H1 (cell line): ENCODE measurements at regions not wholly inside any gene's neighbourhood (a gene's known extent, or its start where the extent isn't known, plus 50 kb on each side); places are given as distances from the start of the nearest gene placed in this dataset.

Experiments
- CTCF ChIA-PET: fragments of 300-600 bp; sonication (Branson Sonifier 250); formaldehyde crosslinking; loops from one replicate; lab custom pipeline; 2021; ENCODE audit not compliant: partially characterized antibody; lab: Charles Lee
- POLR2A ChIA-PET: fragments of 300-600 bp; sonication (Branson Sonifier 250); formaldehyde crosslinking; loops from one replicate; lab custom pipeline; 2021; ENCODE audit warnings: inconsistent platforms; ENCODE audit not compliant: partially characterized antibody; lab: Charles Lee
- DNase-seq, 2 experiments: peaks; one replicate each; pipeline versions ENCODE4 v3.0.0 to v3.0.0-alpha.2; 2010 to 2022; ENCODE audit warnings: low spot score in 2 of 2, low read depth in 1 of 2, mixed read lengths in 1 of 2
- FAIRE-seq: peaks from 2 replicates; lab custom pipeline; 2011; peaks lifted over from hg19 to GRCh38; lab: Jason Lieb, UNC
- H2AFZ ChIP-seq: 2 replicates; pipeline ENCODE4 v1.8.1; 2012; ENCODE audit warnings: low read length, inconsistent platforms
- H2AK5ac ChIP-seq: 2 replicates; pipeline ENCODE4 v1.6.1; 2013; ENCODE audit warnings: low read depth, low read length
- H2BK120ac ChIP-seq: replicated peaks from 2 replicates; pipeline ENCODE3; 2013; ENCODE audit warnings: low read depth, low read length, inconsistent platforms
- H2BK12ac ChIP-seq: 2 replicates; pipeline ENCODE4 v1.6.1; 2013; ENCODE audit warnings: low read depth, low read length
- H2BK15ac ChIP-seq: 2 replicates; pipeline ENCODE4 v1.6.1; 2013; ENCODE audit warnings: low read length
- H2BK20ac ChIP-seq: 2 replicates; pipeline ENCODE4 v1.6.1; 2013; ENCODE audit warnings: low read length
- H2BK5ac ChIP-seq: 2 replicates; pipeline ENCODE4 v1.6.1; 2013; ENCODE audit warnings: low read depth, low read length
- H3K14ac ChIP-seq: 2 replicates; pipeline ENCODE4 v1.6.1; 2013; ENCODE audit warnings: inconsistent platforms; ENCODE audit not compliant: insufficient read length
- H3K18ac ChIP-seq: 2 replicates; pipeline ENCODE4 v1.6.1; 2013; ENCODE audit warnings: low read length; ENCODE audit errors: extremely low read depth
- H3K23ac ChIP-seq: 2 replicates; pipeline ENCODE4 v1.6.1; 2013; ENCODE audit warnings: inconsistent platforms; ENCODE audit not compliant: insufficient read length
- H3K23me2 ChIP-seq: 2 replicates; pipeline ENCODE4 v1.6.1; 2013; ENCODE audit warnings: low read depth, low read length
- H3K27ac ChIP-seq: 2 replicates; pipeline ENCODE4 v1.6.1; 2011; ENCODE audit warnings: low read depth, low read length, inconsistent platforms
- H3K27me3 ChIP-seq, 4 experiments: replicated peaks in 1 of 4; 1 replicate in 1 of 4; 2 replicates in 3 of 4; pipeline versions ENCODE4 v1.6.1 to v1.8.1; 2011 to 2013; ENCODE audit warnings: low read length in 3 of 4, mild to moderate bottlenecking in 3 of 4, inconsistent platforms in 2 of 4, mixed read lengths in 2 of 4, moderate library complexity in 1 of 4; ENCODE audit not compliant: control insufficient read depth in 3 of 4, insufficient read depth in 3 of 4; ENCODE audit errors: extremely low read depth in 1 of 4
- H3K36me3 ChIP-seq, 4 experiments: 2 replicates each; pipeline versions ENCODE4 v1.6.1 to v1.8.1; 2011 to 2013; ENCODE audit warnings: mild to moderate bottlenecking in 4 of 4, low read length in 3 of 4, moderate library complexity in 2 of 4, control low read depth in 1 of 4, inconsistent platforms in 1 of 4; ENCODE audit not compliant: insufficient read depth in 4 of 4, control insufficient read depth in 2 of 4
- H3K4ac ChIP-seq: replicated peaks from 2 replicates; pipeline ENCODE3; 2013; ENCODE audit warnings: low read length, low read depth, mixed read lengths, inconsistent platforms; ENCODE audit not compliant: insufficient read length
- H3K4me1 ChIP-seq, 4 experiments: replicated peaks in 1 of 4; 1 replicate in 1 of 4; 2 replicates in 3 of 4; pipeline versions ENCODE4 v1.6.1 to v1.8.1; 2011 to 2013; ENCODE audit warnings: low read length in 3 of 4, inconsistent platforms in 2 of 4, mixed read lengths in 1 of 4; ENCODE audit not compliant: insufficient read depth in 4 of 4, control insufficient read depth in 3 of 4
- H3K4me2 ChIP-seq, 2 experiments: 2 replicates each; pipeline versions ENCODE4 v1.6.1 to v1.8.1; 2011 to 2013; ENCODE audit warnings: low read depth in 2 of 2, low read length in 2 of 2, control low read depth in 1 of 2, inconsistent platforms in 1 of 2, mild to moderate bottlenecking in 1 of 2; ENCODE audit not compliant: insufficient read depth in 1 of 2
- H3K4me3 ChIP-seq, 4 experiments: fragments of 200-600, 300-600 bp in 1 of 4; sonication (generic), shearing (Covaris generic), sonication (Bioruptor Twin) in 1 of 4; 2 replicates each; pipeline versions ENCODE4 v1.5.1 to v1.8.1; 2011 to 2016; ENCODE audit warnings: low read length in 4 of 4, low read depth in 3 of 4, control low read depth in 2 of 4, inconsistent platforms in 2 of 4, mild to moderate bottlenecking in 2 of 4, mixed read lengths in 1 of 4, moderate library complexity in 1 of 4; ENCODE audit not compliant: insufficient read depth in 2 of 4; ENCODE audit errors: extremely low read depth in 1 of 4
- H3K56ac ChIP-seq: replicated peaks from 2 replicates; pipeline ENCODE3; 2013; ENCODE audit warnings: low read depth, mild to moderate bottlenecking, mixed read lengths, low read length, inconsistent platforms; ENCODE audit not compliant: insufficient read length
- H3K79me1 ChIP-seq: 2 replicates; pipeline ENCODE4 v1.6.1; 2013; ENCODE audit warnings: low read depth, low read length, control low read depth
- H3K79me2 ChIP-seq, 2 experiments: 2 replicates each; pipeline versions ENCODE4 v1.6.1 to v1.8.1; 2012 to 2013; ENCODE audit warnings: low read length in 2 of 2, mild to moderate bottlenecking in 2 of 2, inconsistent platforms in 1 of 2; ENCODE audit not compliant: insufficient read depth in 2 of 2, control insufficient read depth in 1 of 2
- H3K9ac ChIP-seq, 4 experiments: replicated peaks in 1 of 4; 1 replicate in 1 of 4; 2 replicates in 3 of 4; pipeline versions ENCODE4 v1.6.1 to v1.8.1; 2011 to 2013; ENCODE audit warnings: low read depth in 3 of 4, low read length in 3 of 4, control low read depth in 2 of 4, mild to moderate bottlenecking in 2 of 4, moderate library complexity in 2 of 4, inconsistent platforms in 1 of 4; ENCODE audit errors: extremely low read depth in 1 of 4
- H3K9me3 ChIP-seq, 2 experiments: 2 replicates each; pipeline versions ENCODE4 v1.6.1 to v1.8.1; 2012 to 2013; ENCODE audit warnings: mild to moderate bottlenecking in 2 of 2, moderate library complexity in 2 of 2, control low read depth in 1 of 2, inconsistent platforms in 1 of 2, low read depth in 1 of 2, low read length in 1 of 2, mixed read lengths in 1 of 2; ENCODE audit not compliant: insufficient read depth in 2 of 2
- H4K20me1 ChIP-seq, 2 experiments: replicated peaks in 1 of 2; 2 replicates each; pipeline versions ENCODE3 to v1.8.1; 2011 to 2013; ENCODE audit warnings: inconsistent platforms in 2 of 2, low read length in 2 of 2, mild to moderate bottlenecking in 1 of 2; ENCODE audit not compliant: insufficient read depth in 2 of 2, control insufficient read depth in 1 of 2
- H4K5ac ChIP-seq: 2 replicates; pipeline ENCODE4 v1.6.1; 2013; ENCODE audit warnings: low read length, low read depth, mixed read lengths, inconsistent platforms; ENCODE audit not compliant: insufficient read length
- H4K8ac ChIP-seq: 2 replicates; pipeline ENCODE4 v1.8.0; 2013; ENCODE audit warnings: mild to moderate bottlenecking, moderate library complexity, low read length, inconsistent platforms; ENCODE audit not compliant: insufficient read depth; ENCODE audit errors: extremely low read depth
- H4K91ac ChIP-seq: replicated peaks from 2 replicates; pipeline ENCODE3; 2013; ENCODE audit warnings: low read length, mixed read lengths, inconsistent platforms; ENCODE audit not compliant: insufficient read length
- BACH1 ChIP-seq: IDR thresholded peaks from 2 replicates; pipeline ENCODE4 v1.6.1; 2012; ENCODE audit warnings: low read length, improper control_type of control experiment
- BRCA1 ChIP-seq: IDR thresholded peaks from 2 replicates; pipeline ENCODE4 v1.6.1; 2012; ENCODE audit warnings: low read depth, low read length, improper control_type of control experiment
- CBX5 ChIP-seq: fragments of 300-800, 300-1000 bp; sonication (generic); IDR thresholded peaks from 2 replicates; pipeline ENCODE4 v1.7.1; 2016; ENCODE audit warnings: antibody characterized with exemption, low read length, low read depth
- GTF2F1 ChIP-seq: IDR thresholded peaks from 2 replicates; pipeline ENCODE4 v1.6.1; 2012; ENCODE audit warnings: low read depth, low read length, improper control_type of control experiment, borderline replicate concordance
- JUN ChIP-seq: IDR thresholded peaks from 2 replicates; pipeline ENCODE4 v1.6.1; 2011; ENCODE audit warnings: low read depth, mild to moderate bottlenecking, improper control_type of control experiment, low read length
- KDM1A ChIP-seq: fragments of 200-600, 300-600 bp; sonication (generic); IDR thresholded peaks from 2 replicates; pipeline ENCODE4 v1.7.1; 2016; ENCODE audit warnings: mild to moderate bottlenecking, low read length, borderline replicate concordance
- POLR2A ChIP-seq, 2 experiments: IDR thresholded peaks; 1 replicate in 1 of 2; 2 replicates in 1 of 2; pipeline ENCODE4 v1.6.1; 2011; ENCODE audit warnings: low read depth in 2 of 2, low read length in 2 of 2, mild to moderate bottlenecking in 2 of 2; ENCODE audit errors: control extremely low read depth in 1 of 2
- RNF2 ChIP-seq: fragments of 200-900, 300-1000 bp; sonication (generic); IDR thresholded peaks from 2 replicates; pipeline ENCODE4 v1.7.1; 2016; ENCODE audit warnings: borderline replicate concordance, low read depth, mild to moderate bottlenecking, antibody characterized with exemption, low read length; ENCODE audit not compliant: poor library complexity, severe bottlenecking; ENCODE audit errors: missing control alignments
- SAP30 ChIP-seq: fragments of 300-600 bp; sonication (generic); IDR thresholded peaks from 2 replicates; pipeline ENCODE4 v1.7.1; 2012; ENCODE audit warnings: low read length, moderate library complexity, mild to moderate bottlenecking, inconsistent platforms; ENCODE audit not compliant: insufficient read depth, insufficient replicate concordance
- SIN3A ChIP-seq, 2 experiments: IDR thresholded peaks in 1 of 2; conservative IDR thresholded peaks in 1 of 2; 2 replicates each; pipeline ENCODE4 v1.6.1; 2011 to 2012; ENCODE audit warnings: low read length in 2 of 2, improper control_type of control experiment in 1 of 2, low read depth in 1 of 2, mild to moderate bottlenecking in 1 of 2
- SP1 ChIP-seq: IDR thresholded peaks from 2 replicates; pipeline ENCODE4 v1.6.1; 2011; ENCODE audit warnings: low read depth, low read length
- SP2 ChIP-seq: IDR thresholded peaks from 2 replicates; pipeline ENCODE4 v1.6.1; 2012; ENCODE audit warnings: mild to moderate bottlenecking, low read length, inconsistent platforms
- TAF1 ChIP-seq: IDR thresholded peaks from 2 replicates; pipeline ENCODE4 v1.6.1; 2011; ENCODE audit warnings: mild to moderate bottlenecking, low read depth, low read length
- YY1 ChIP-seq: IDR thresholded peaks from 2 replicates; pipeline ENCODE4 v1.6.1; 2011; ENCODE audit warnings: low read depth, mild to moderate bottlenecking, low read length
- WGBS, 2 experiments: shearing (Covaris generic) in 1 of 2; methylation state at CpG; one replicate each; pipeline versions ENCODE4 v1.1.6 to v1.1.7; 2013 to 2015; ENCODE audit warnings: low lambda C conversion rate in 2 of 2, mixed read lengths in 2 of 2, inconsistent platforms in 1 of 2, low coverage in 1 of 2, missing lambda C conversion rate in 1 of 2; ENCODE audit not compliant: insufficient replicate concordance in 2 of 2, insufficient coverage in 1 of 2, insufficient read length in 1 of 2; ENCODE audit errors: extremely low coverage in 1 of 2, missing lambda C conversion rate in 1 of 2; 5-methylcytosine and 5-hydroxymethylcytosine counted together
- TF ChIP-seq, protein P1 (sequence below): IDR thresholded peaks from 2 replicates; pipeline ENCODE4 v1.6.1; 2012; ENCODE audit warnings: inconsistent platforms

DNA sequence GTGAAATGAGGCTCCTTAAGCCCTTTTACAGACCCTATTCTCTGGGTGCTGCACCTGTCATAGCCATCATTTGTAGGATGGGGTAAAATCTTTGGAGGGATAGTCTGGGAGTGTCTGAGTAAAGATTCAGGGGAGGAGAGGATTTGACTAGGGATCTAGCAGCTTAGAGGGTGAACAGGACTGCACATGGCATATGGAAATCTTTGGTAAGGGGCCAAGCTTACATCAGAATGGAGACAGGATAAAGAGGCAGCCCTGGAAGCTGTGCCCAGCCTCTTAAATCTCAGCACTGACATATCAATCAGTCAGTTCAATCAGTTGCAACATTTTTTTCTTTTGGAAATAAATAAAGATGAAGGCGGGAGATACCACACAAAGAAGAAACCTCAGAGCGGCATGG lies 301.8 kb upstream of the CADM1 start:
- Histone ChIP-seq H2BK12ac (no peak overlapping the region), H4K8ac (no peak overlapping the region), H2BK20ac (no peak overlapping the region), H2AK5ac (no peak overlapping the region), H3K9me3 (peaks cover 0 to 7% of the 10 kb centered on the region in 2 experiments; a peak in 2 of 4 replicates), H3K27ac (no peak overlapping the region), H3K79me2 (no peaks in the 10 kb centered on the region), H2BK120ac (no peak overlapping the region), H4K91ac (no peak overlapping the region), H3K4me2 (no peak overlapping the region), H2AFZ (no peak overlapping the region), H3K4ac (no peak overlapping the region), H3K4me1 (no peaks in the 10 kb centered on the region; a peak in 1 of 7 replicates), H3K27me3 (no peaks in the 10 kb centered on the region; a peak in 1 of 7 replicates), H4K5ac (no peak overlapping the region), H4K20me1 (no peaks in the 10 kb centered on the region), H3K18ac (no peak overlapping the region), H3K14ac (no peak overlapping the region), H2BK15ac (no peak overlapping the region), H2BK5ac (no peak overlapping the region), H3K23ac (no peak overlapping the region), H3K9ac (no peak overlapping the region), H3K36me3 (no peaks in the 10 kb centered on the region), H3K23me2 (no peaks in the 10 kb centered on the region), H3K4me3 (no peak overlapping the region), H3K79me1 (no peaks in the 10 kb centered on the region), H3K56ac (no peak overlapping the region)
- POLR2A ChIA-PET: no interaction called here
- WGBS, 2 experiments: 100% methylated on average over 2 of the region's 2 CpGs; no CpG with 5 or more reads in 1 of the 2 experiments
- FAIRE-seq (no peak), DNase-seq (no peak)
- CTCF ChIA-PET: no interaction called here
- TF ChIP-seq KDM1A: no peak
- no peak for TF ChIP-seq YY1
- TF ChIP-seq GTF2F1: no peak
- TF ChIP-seq POLR2A (IDR thresholded peaks at IDR 0.05; ENCODE audit: control extremely low read depth in 1 of 2, low read depth in 2 of 2, low read length in 2 of 2): no peak
- TF ChIP-seq BRCA1: no peak
- TF ChIP-seq CBX5: no peak
- no peak for TF ChIP-seq SP2
- TF ChIP-seq BACH1: no peak
- no peak for TF ChIP-seq SAP30
- TF ChIP-seq, protein P1, sequence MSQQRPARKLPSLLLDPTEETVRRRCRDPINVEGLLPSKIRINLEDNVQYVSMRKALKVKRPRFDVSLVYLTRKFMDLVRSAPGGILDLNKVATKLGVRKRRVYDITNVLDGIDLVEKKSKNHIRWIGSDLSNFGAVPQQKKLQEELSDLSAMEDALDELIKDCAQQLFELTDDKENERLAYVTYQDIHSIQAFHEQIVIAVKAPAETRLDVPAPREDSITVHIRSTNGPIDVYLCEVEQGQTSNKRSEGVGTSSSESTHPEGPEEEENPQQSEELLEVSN: no peak
- no peak for TF ChIP-seq JUN
- TF ChIP-seq RNF2: no peak
- TF ChIP-seq TAF1: no peak
- no peak for TF ChIP-seq SP1
- no peak for TF ChIP-seq SIN3A (conservative IDR thresholded peaks at IDR 0.05 in 1 of 2, IDR thresholded peaks at IDR 0.05 in 1 of 2; ENCODE audit: low read depth in 1 of 2, low read length in 2 of 2)
